ENCODE measurements at regions not wholly inside any gene's neighbourhood (a gene's known extent, or its start where the extent isn't known, plus 50 kb on each side); places are given as distances from the start of the nearest gene placed in this dataset.

- TF ChIP-seq CTCF (IDR thresholded peaks at IDR 0.05; ENCODE audit: insufficient read depth, low read depth, low read length): no peak
- no peak for TF ChIP-seq EZH2 (IDR thresholded peaks at IDR 0.05; ENCODE audit: insufficient read depth, low read length)
Observed at GRCh38 chr1:31521761-31522555, 54.4 kb upstream of the TINAGL1 start.
